ENCODE measurements at regions not wholly inside any gene's neighbourhood (a gene's known extent, or its start where the extent isn't known, plus 50 kb on each side); places are given as distances from the start of the nearest gene placed in this dataset.

- Histone ChIP-seq H3K27ac (ENCODE audit: low read length) (no peak overlapping the region), H3K79me2 (replicated peaks; ENCODE audit: insufficient read depth, low read length) (no peaks in the 10 kb centered on the region), H2AFZ (ENCODE audit: low read depth, low read length) (no peak overlapping the region), H3F3A (ENCODE audit: insufficient read depth, low read length, poor library complexity, severe bottlenecking) (no peaks in the 10 kb centered on the region), H3K27me3 (ENCODE audit: insufficient read depth, low read depth, low read length) (no peaks in the 10 kb centered on the region), H3K9me3 (ENCODE audit: low read length) (no peaks in the 10 kb centered on the region), H3K36me3 (ENCODE audit: insufficient read depth, low read length) (no peaks in the 10 kb centered on the region), H3K9ac (ENCODE audit: low read length) (no peak overlapping the region), H4K20me1 (ENCODE audit: insufficient read depth) (no peaks in the 10 kb centered on the region), H3K4me2 (ENCODE audit: low read length) (no peak overlapping the region), H3K9me2 (ENCODE audit: insufficient read depth, low read length) (no peaks in the 10 kb centered on the region), H3K4me3 (ENCODE audit: low read length) (no peak overlapping the region)
- TF ChIP-seq EZH2 (IDR thresholded peaks at IDR 0.05; ENCODE audit: borderline replicate concordance, insufficient read depth, low read length, poor library complexity, severe bottlenecking): no peak
- TF ChIP-seq SMC3 (conservative IDR thresholded peaks at IDR 0.05; ENCODE audit: poor library complexity): no peak
- TF ChIP-seq EP300 (conservative IDR thresholded peaks at IDR 0.05; ENCODE audit: poor library complexity, severe bottlenecking): no peak
- no peak for TF ChIP-seq REST (IDR thresholded peaks at IDR 0.05; ENCODE audit: borderline replicate concordance)
- TF ChIP-seq TAF1 (IDR thresholded peaks at IDR 0.05; ENCODE audit: low read depth): no peak
- TF ChIP-seq RAD21 (conservative IDR thresholded peaks at IDR 0.05): no peak
- TF ChIP-seq CTCF (IDR thresholded peaks at IDR 0.05; ENCODE audit: poor library complexity, severe bottlenecking): no peak
Observed at GRCh38 chr5:86137297-86137696, 480.4 kb upstream of the COX7C start.

GRCh38 chr5:86143837-86144236, 473.9 kb upstream of the COX7C start:
- no peaks in the 10 kb centered on the region for H3K79me2 ChIP-seq (replicated peaks; ENCODE audit: insufficient read depth, low read length)
- TF ChIP-seq EP300 (conservative IDR thresholded peaks at IDR 0.05; ENCODE audit: poor library complexity, severe bottlenecking) (no peak), CTCF (IDR thresholded peaks at IDR 0.05; ENCODE audit: poor library complexity, severe bottlenecking) (no peak)
- no peak overlapping the region for H3K9ac ChIP-seq (ENCODE audit: low read length)
- no peaks in the 10 kb centered on the region for H3K36me3 ChIP-seq (ENCODE audit: insufficient read depth, low read length)
- no peaks in the 10 kb centered on the region for H3K9me2 ChIP-seq (ENCODE audit: insufficient read depth, low read length)
- H3K27me3 ChIP-seq (ENCODE audit: insufficient read depth, low read depth, low read length): no peaks in the 10 kb centered on the region
- no peaks in the 10 kb centered on the region for H3K9me3 ChIP-seq (ENCODE audit: low read length)
- no peaks in the 10 kb centered on the region for H3F3A ChIP-seq (ENCODE audit: insufficient read depth, low read length, poor library complexity, severe bottlenecking)
- no peak overlapping the region for H3K4me3 ChIP-seq (ENCODE audit: low read length)
- no peaks in the 10 kb centered on the region for H4K20me1 ChIP-seq (ENCODE audit: insufficient read depth)
- H3K27ac ChIP-seq (ENCODE audit: low read length): no peak overlapping the region
- no peak overlapping the region for H3K4me2 ChIP-seq (ENCODE audit: low read length)
- H2AFZ ChIP-seq (ENCODE audit: low read depth, low read length): no peak overlapping the region

Data from neural cell (in vitro differentiated cells).